PC-9 (cell line): ENCODE measurements at regions not wholly inside any gene's neighbourhood (a gene's known extent, or its start where the extent isn't known, plus 50 kb on each side); places are given as distances from the start of the nearest gene placed in this dataset.

Experiments used
- CTCF ChIP-seq: fragments of 200-600 bp; sonication (generic); conservative IDR thresholded peaks from 2 replicates; pipeline ENCODE4 v1.6.1; 2017; ENCODE audit warnings: mixed run types, antibody characterized with exemption, mild to moderate bottlenecking, moderate library complexity
- EZH2 ChIP-seq: fragments of 200-600 bp; sonication (generic); IDR thresholded peaks from 2 replicates; pipeline ENCODE4 v1.8.0; 2017; ENCODE audit warnings: antibody characterized with exemption, low read depth

GRCh38 chr17:68777243-68777855 lies 176.2 kb upstream of the FAM20A start:
- peak; percentile 80 for TF ChIP-seq CTCF
- TF ChIP-seq EZH2, result no peak
